Thyroid gland (tissue), 4 donors: ENCODE measurements at regions not wholly inside any gene's neighbourhood (a gene's known extent, or its start where the extent isn't known, plus 50 kb on each side); places are given as distances from the start of the nearest gene placed in this dataset.

Experiments
- DNase-seq, 2 donors: peaks; one replicate each; pipeline ENCODE4 v3.0.0-alpha.2; 2019
- H3K27ac ChIP-seq, 3 donors: fragments of 200-600 bp; sonication (generic); 1 replicate in 2 of 3; 2 replicates in 1 of 3; pipeline ENCODE4 v1.5.1; 2016 to 2019; ENCODE audit warnings: mild to moderate bottlenecking in 1 of 3, moderate library complexity in 1 of 3
- H3K27me3 ChIP-seq: fragments of 200-600 bp; sonication (generic); one replicate; pipeline ENCODE4 v1.5.1; 2019
- H3K36me3 ChIP-seq, 2 donors: fragments of 200-600 bp; sonication (generic); one replicate each; pipeline ENCODE4 v1.5.1; 2016 to 2019
- H3K4me1 ChIP-seq, 2 donors: fragments of 200-600 bp; sonication (generic); one replicate each; pipeline ENCODE4 v1.5.1; 2017 to 2019
- H3K4me3 ChIP-seq, 3 donors: fragments of 200-600 bp; sonication (generic); replicated peaks in 1 of 3; 1 replicate in 2 of 3; 2 replicates in 1 of 3; pipeline ENCODE4 v1.5.1; 2016; ENCODE audit warnings: mild to moderate bottlenecking in 1 of 3
- H3K9me3 ChIP-seq: fragments of 200-600 bp; sonication (generic); one replicate; pipeline ENCODE4 v1.5.1; 2017
- CTCF ChIP-seq, 6 experiments: fragments of 200-600 bp in 3 of 6; fragments of 450-650 bp in 3 of 6; sonication (generic) in 3 of 6; IDR thresholded peaks; one replicate each; pipeline ENCODE4 v1.5.1; 2016 to 2019; ENCODE audit warnings: antibody characterized with exemption in 6 of 6, mild to moderate bottlenecking in 2 of 6, inconsistent platforms in 1 of 6, moderate library complexity in 1 of 6
- POLR2A ChIP-seq, 2 donors: fragments of 450-650 bp; IDR thresholded peaks; one replicate each; pipeline ENCODE4 v1.6.1; 2017; ENCODE audit warnings: antibody characterized with exemption in 2 of 2, mild to moderate bottlenecking in 2 of 2, moderate library complexity in 1 of 2
- WGBS, 2 donors: methylation state at CpG; one replicate each; pipeline ENCODE4 v1.1.5; 2017; 5-methylcytosine and 5-hydroxymethylcytosine counted together
- intact Hi-C: fragments of 100-400 bp; cut with DNase I; formaldehyde crosslinking; loops from one replicate; pipeline ENCODE4 v1.15.1; 2023

- WGBS, 2 donors: 83 to 89% methylated on average over 8 of the region's 8 CpGs
- Histone ChIP-seq H3K4me1 (peaks cover 10 to 11% of the 10 kb centered on the region in 2 donors), H3K27ac (no peak overlapping the region), H3K9me3 (no peaks in the 10 kb centered on the region), H3K4me3 (no peak overlapping the region), H3K27me3 (no peaks in the 10 kb centered on the region), H3K36me3 (no peaks in the 10 kb centered on the region)
- intact Hi-C loops: no loop called here
- TF ChIP-seq CTCF (IDR thresholded peaks at IDR 0.05) (no peak), POLR2A (IDR thresholded peaks at IDR 0.05) (no peak)
- no peak for DNase-seq
Measured at GRCh38 chr3:59258550-59259260, 208.9 kb upstream of the CFAP20DC start.

GRCh38 chr3:59257506-59257905 is 207.7 kb upstream of the CFAP20DC start:
- H3K27me3 ChIP-seq: no peaks in the 10 kb centered on the region
- no peaks in the 10 kb centered on the region for H3K9me3 ChIP-seq
- intact Hi-C loops: no loop called here
- TF ChIP-seq CTCF (IDR thresholded peaks at IDR 0.05) (no peak), POLR2A (IDR thresholded peaks at IDR 0.05) (no peak)
- no peak for DNase-seq
- H3K27ac ChIP-seq: no peak overlapping the region
- 92 to 96% methylated on average over 3 of the region's 3 CpGs for WGBS, 2 donors
- H3K4me3 ChIP-seq: no peak overlapping the region
- no peaks in the 10 kb centered on the region for H3K36me3 ChIP-seq
- peaks cover under 1 to 2% of the 10 kb centered on the region in 2 donors for H3K4me1 ChIP-seq

- 77 to 79% methylated on average over 1 of the region's 1 CpG for WGBS, 2 donors
- no peak for DNase-seq
- no peaks in the 10 kb centered on the region for H3K27me3 ChIP-seq
- no peaks in the 10 kb centered on the region for H3K9me3 ChIP-seq
- H3K27ac ChIP-seq: no peak overlapping the region
- intact Hi-C loops: no loop called here
- H3K4me3 ChIP-seq: no peak overlapping the region
- no peaks in the 10 kb centered on the region for H3K4me1 ChIP-seq
- TF ChIP-seq POLR2A (IDR thresholded peaks at IDR 0.05) (no peak), CTCF (IDR thresholded peaks at IDR 0.05) (no peak)
- H3K36me3 ChIP-seq: no peaks in the 10 kb centered on the region
Measured at GRCh38 chr3:59256230-59256629, 206.4 kb upstream of the CFAP20DC start.

GRCh38 chr3:59254976-59255375 is 205.2 kb upstream of the CFAP20DC start:
- Histone ChIP-seq H3K9me3 (no peaks in the 10 kb centered on the region), H3K4me1 (no peaks in the 10 kb centered on the region), H3K4me3 (no peak overlapping the region), H3K27ac (no peak overlapping the region), H3K27me3 (no peaks in the 10 kb centered on the region), H3K36me3 (no peaks in the 10 kb centered on the region)
- no peak for DNase-seq
- no peak for TF ChIP-seq POLR2A (IDR thresholded peaks at IDR 0.05)
- no peak for TF ChIP-seq CTCF (IDR thresholded peaks at IDR 0.05)
- WGBS, 2 donors: 87 to 93% methylated on average over 3 of the region's 3 CpGs
- intact Hi-C loops: no loop called here

GRCh38 chr3:59254433-59254832 is 204.6 kb upstream of the CFAP20DC start:
- 84 to 87% methylated on average over 6 to 7 of the region's 7 CpGs for WGBS, 2 donors
- intact Hi-C loops: no loop called here
- TF ChIP-seq CTCF (IDR thresholded peaks at IDR 0.05) (no peak), POLR2A (IDR thresholded peaks at IDR 0.05) (no peak)

More at GRCh38 chr3:59254433-59254832, 204.6 kb upstream of the CFAP20DC start:
- H3K36me3 ChIP-seq: no peaks in the 10 kb centered on the region
- no peak for DNase-seq
- no peaks in the 10 kb centered on the region for H3K9me3 ChIP-seq
- H3K4me3 ChIP-seq: no peak overlapping the region
- H3K4me1 ChIP-seq: no peaks in the 10 kb centered on the region
- H3K27ac ChIP-seq: no peak overlapping the region
- H3K27me3 ChIP-seq: no peaks in the 10 kb centered on the region
